IPS-18a (cell line): ENCODE measurements at regions not wholly inside any gene's neighbourhood (a gene's known extent, or its start where the extent isn't known, plus 50 kb on each side); places are given as distances from the start of the nearest gene placed in this dataset.

Experiments used
- H3K27ac ChIP-seq: one replicate; pipeline ENCODE4 v1.5.1; 2013; ENCODE audit warnings: low read length
- H3K27me3 ChIP-seq: one replicate; pipeline ENCODE4 v1.6.1; 2013; ENCODE audit warnings: mild to moderate bottlenecking, low read length; ENCODE audit not compliant: control insufficient read depth, insufficient read depth
- H3K36me3 ChIP-seq: one replicate; pipeline ENCODE4 v1.6.1; 2013; ENCODE audit warnings: low read depth, low read length; ENCODE audit not compliant: control insufficient read depth
- H3K4me1 ChIP-seq: one replicate; pipeline ENCODE4 v1.6.1; 2013; ENCODE audit warnings: low read depth, low read length; ENCODE audit not compliant: control insufficient read depth
- H3K4me3 ChIP-seq: one replicate; pipeline ENCODE4 v1.5.1; 2013; ENCODE audit warnings: low read length
- H3K9ac ChIP-seq: one replicate; pipeline ENCODE4 v1.6.1; 2013; ENCODE audit warnings: mild to moderate bottlenecking, low read length, moderate library complexity
- H3K9me3 ChIP-seq: one replicate; pipeline ENCODE4 v1.6.1; 2013; ENCODE audit warnings: low read depth, low read length; ENCODE audit not compliant: control insufficient read depth

- H3K27ac ChIP-seq = no peak overlapping the region
These were observed 254.2 kb upstream of the ZNF32 start for GRCh38 chr10:43902842-43903241.

GRCh38 chr10:43901744-43902504 is 253.2 kb upstream of the ZNF32 start:
- no peak overlapping the region for H3K4me3 ChIP-seq
- no peaks in the 10 kb centered on the region for H3K9me3 ChIP-seq
- peaks cover 5% of the 10 kb centered on the region for H3K4me1 ChIP-seq
- no peak overlapping the region for H3K27ac ChIP-seq
- H3K36me3 ChIP-seq = no peaks in the 10 kb centered on the region
- H3K9ac ChIP-seq = no peak overlapping the region
- no peaks in the 10 kb centered on the region for H3K27me3 ChIP-seq

More at GRCh38 chr10:43902842-43903241, 254.2 kb upstream of the ZNF32 start:
- H3K27me3 ChIP-seq = no peaks in the 10 kb centered on the region
- no peaks in the 10 kb centered on the region for H3K36me3 ChIP-seq
- no peak overlapping the region for H3K9ac ChIP-seq
- no peak overlapping the region for H3K4me3 ChIP-seq
- H3K4me1 ChIP-seq = peaks cover 5% of the 10 kb centered on the region
- no peaks in the 10 kb centered on the region for H3K9me3 ChIP-seq

- no peaks in the 10 kb centered on the region for H3K9me3 ChIP-seq
- no peak overlapping the region for H3K27ac ChIP-seq
- no peaks in the 10 kb centered on the region for H3K36me3 ChIP-seq
- no peak overlapping the region for H3K4me3 ChIP-seq
- H3K4me1 ChIP-seq = peaks cover 2% of the 10 kb centered on the region
- H3K9ac ChIP-seq = no peak overlapping the region
- H3K27me3 ChIP-seq = no peaks in the 10 kb centered on the region
These were observed 252.6 kb upstream of the ZNF32 start for GRCh38 chr10:43901302-43901701.

- no peaks in the 10 kb centered on the region for H3K27me3 ChIP-seq
These were observed 251.9 kb upstream of the ZNF32 start for GRCh38 chr10:43900571-43900970.

GRCh38 chr10:43899224-43899959 is 250.7 kb upstream of the ZNF32 start:
- Histone ChIP-seq H3K27me3 (no peaks in the 10 kb centered on the region), H3K36me3 (no peaks in the 10 kb centered on the region), H3K9ac (no peak overlapping the region), H3K27ac (no peak overlapping the region), H3K4me3 (no peak overlapping the region), H3K9me3 (no peaks in the 10 kb centered on the region), H3K4me1 (no peaks in the 10 kb centered on the region)

More at GRCh38 chr10:43900571-43900970, 251.9 kb upstream of the ZNF32 start:
- Histone ChIP-seq H3K9ac (no peak overlapping the region), H3K27ac (no peak overlapping the region), H3K36me3 (no peaks in the 10 kb centered on the region), H3K4me3 (no peak overlapping the region), H3K4me1 (no peaks in the 10 kb centered on the region), H3K9me3 (no peaks in the 10 kb centered on the region)

GRCh38 chr10:43898592-43898991 is 249.9 kb upstream of the ZNF32 start:
- no peaks in the 10 kb centered on the region for H3K9me3 ChIP-seq
- no peak overlapping the region for H3K4me3 ChIP-seq
- H3K27ac ChIP-seq = no peak overlapping the region
- H3K9ac ChIP-seq = no peak overlapping the region
- H3K4me1 ChIP-seq = no peaks in the 10 kb centered on the region
- H3K27me3 ChIP-seq = no peaks in the 10 kb centered on the region
- H3K36me3 ChIP-seq = no peaks in the 10 kb centered on the region

- Histone ChIP-seq H3K9ac (no peak overlapping the region), H3K36me3 (no peaks in the 10 kb centered on the region), H3K9me3 (no peaks in the 10 kb centered on the region), H3K27ac (no peak overlapping the region), H3K27me3 (no peaks in the 10 kb centered on the region), H3K4me1 (no peaks in the 10 kb centered on the region), H3K4me3 (no peak overlapping the region)
These were observed 249.2 kb upstream of the ZNF32 start for GRCh38 chr10:43897765-43898419.

- H3K4me3 ChIP-seq = no peak overlapping the region
- H3K9ac ChIP-seq = no peak overlapping the region
- no peak overlapping the region for H3K27ac ChIP-seq
- no peaks in the 10 kb centered on the region for H3K36me3 ChIP-seq
- H3K27me3 ChIP-seq = no peaks in the 10 kb centered on the region
- no peaks in the 10 kb centered on the region for H3K9me3 ChIP-seq
- H3K4me1 ChIP-seq = no peaks in the 10 kb centered on the region
These were observed 243.5 kb upstream of the ZNF32 start for GRCh38 chr10:43892062-43892770.

- H3K27me3 ChIP-seq = no peaks in the 10 kb centered on the region
- no peaks in the 10 kb centered on the region for H3K4me1 ChIP-seq
- H3K9ac ChIP-seq = no peak overlapping the region
- no peaks in the 10 kb centered on the region for H3K36me3 ChIP-seq
- no peak overlapping the region for H3K27ac ChIP-seq
- H3K4me3 ChIP-seq = no peak overlapping the region
- H3K9me3 ChIP-seq = no peaks in the 10 kb centered on the region
These were observed 242.6 kb upstream of the ZNF32 start for GRCh38 chr10:43891241-43891640.

GRCh38 chr10:43890124-43890523 is 241.4 kb upstream of the ZNF32 start:
- H3K4me3 ChIP-seq = no peak overlapping the region
- no peaks in the 10 kb centered on the region for H3K27me3 ChIP-seq
- no peak overlapping the region for H3K9ac ChIP-seq
- H3K27ac ChIP-seq = no peak overlapping the region
- H3K4me1 ChIP-seq = no peaks in the 10 kb centered on the region
- no peaks in the 10 kb centered on the region for H3K36me3 ChIP-seq
- no peaks in the 10 kb centered on the region for H3K9me3 ChIP-seq

- Histone ChIP-seq H3K9me3 (no peaks in the 10 kb centered on the region), H3K4me1 (no peaks in the 10 kb centered on the region), H3K4me3 (no peak overlapping the region), H3K27me3 (no peaks in the 10 kb centered on the region), H3K9ac (no peak overlapping the region), H3K36me3 (no peaks in the 10 kb centered on the region), H3K27ac (no peak overlapping the region)
These were observed 239.9 kb upstream of the ZNF32 start for GRCh38 chr10:43888586-43888985.
